ENCODE measurements at regions not wholly inside any gene's neighbourhood (a gene's known extent, or its start where the extent isn't known, plus 50 kb on each side); places are given as distances from the start of the nearest gene placed in this dataset.

DNA sequence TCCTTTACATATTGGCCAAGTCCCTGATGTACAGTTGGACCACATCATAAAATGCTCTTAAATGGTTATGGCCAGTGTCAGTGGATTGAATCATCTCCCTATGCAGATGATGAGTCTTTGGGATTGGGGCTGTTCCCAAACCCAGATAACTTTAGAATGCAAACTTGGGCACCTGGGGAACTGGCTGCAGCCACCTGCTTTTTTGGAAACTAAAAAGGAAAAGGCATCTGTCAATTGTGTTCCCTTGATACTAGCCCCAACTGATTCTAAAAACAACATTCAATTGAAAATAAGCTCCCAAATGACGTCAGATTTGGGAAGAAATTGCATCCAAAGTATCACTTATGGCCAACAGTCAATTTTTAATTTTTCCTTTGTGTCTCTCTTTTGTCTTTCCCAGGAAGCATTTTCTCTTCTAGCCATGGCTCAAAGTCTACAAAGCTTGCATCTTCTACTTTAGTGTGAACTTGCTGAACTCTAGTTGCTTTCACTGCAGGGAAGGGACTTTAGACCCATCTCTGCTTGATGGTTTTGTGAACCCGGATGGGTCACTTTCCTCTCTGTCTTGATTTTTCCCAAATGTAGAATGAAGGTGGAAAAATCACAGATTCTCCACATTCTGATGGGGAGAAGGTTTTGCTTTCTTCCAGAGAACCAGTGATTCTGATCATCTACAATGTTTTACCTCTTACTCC is 402.3 kb upstream of the USP24 start:
- TF ChIP-seq, protein P1, sequence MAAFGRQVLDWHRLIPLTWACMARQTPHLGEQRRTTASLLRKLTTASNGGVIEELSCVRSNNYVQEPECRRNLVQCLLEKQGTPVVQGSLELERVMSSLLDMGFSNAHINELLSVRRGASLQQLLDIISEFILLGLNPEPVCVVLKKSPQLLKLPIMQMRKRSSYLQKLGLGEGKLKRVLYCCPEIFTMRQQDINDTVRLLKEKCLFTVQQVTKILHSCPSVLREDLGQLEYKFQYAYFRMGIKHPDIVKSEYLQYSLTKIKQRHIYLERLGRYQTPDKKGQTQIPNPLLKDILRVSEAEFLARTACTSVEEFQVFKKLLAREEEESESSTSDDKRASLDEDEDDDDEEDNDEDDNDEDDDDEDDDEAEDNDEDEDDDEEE (CRISPR knock-in tag; IDR thresholded peaks at IDR 0.05), result no peak
- TF ChIP-seq SKI (IDR thresholded peaks at IDR 0.05; ENCODE audit: partially characterized antibody), result no peak
- TF ChIP-seq, protein P2, sequence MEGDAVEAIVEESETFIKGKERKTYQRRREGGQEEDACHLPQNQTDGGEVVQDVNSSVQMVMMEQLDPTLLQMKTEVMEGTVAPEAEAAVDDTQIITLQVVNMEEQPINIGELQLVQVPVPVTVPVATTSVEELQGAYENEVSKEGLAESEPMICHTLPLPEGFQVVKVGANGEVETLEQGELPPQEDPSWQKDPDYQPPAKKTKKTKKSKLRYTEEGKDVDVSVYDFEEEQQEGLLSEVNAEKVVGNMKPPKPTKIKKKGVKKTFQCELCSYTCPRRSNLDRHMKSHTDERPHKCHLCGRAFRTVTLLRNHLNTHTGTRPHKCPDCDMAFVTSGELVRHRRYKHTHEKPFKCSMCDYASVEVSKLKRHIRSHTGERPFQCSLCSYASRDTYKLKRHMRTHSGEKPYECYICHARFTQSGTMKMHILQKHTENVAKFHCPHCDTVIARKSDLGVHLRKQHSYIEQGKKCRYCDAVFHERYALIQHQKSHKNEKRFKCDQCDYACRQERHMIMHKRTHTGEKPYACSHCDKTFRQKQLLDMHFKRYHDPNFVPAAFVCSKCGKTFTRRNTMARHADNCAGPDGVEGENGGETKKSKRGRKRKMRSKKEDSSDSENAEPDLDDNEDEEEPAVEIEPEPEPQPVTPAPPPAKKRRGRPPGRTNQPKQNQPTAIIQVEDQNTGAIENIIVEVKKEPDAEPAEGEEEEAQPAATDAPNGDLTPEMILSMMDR (CRISPR knock-in tag; IDR thresholded peaks at IDR 0.05), result no peak
- no peak for TF ChIP-seq ZBTB8A (CRISPR knock-in tag; IDR thresholded peaks at IDR 0.05; ENCODE audit: borderline replicate concordance, low read depth)
- TF ChIP-seq, protein P3, sequence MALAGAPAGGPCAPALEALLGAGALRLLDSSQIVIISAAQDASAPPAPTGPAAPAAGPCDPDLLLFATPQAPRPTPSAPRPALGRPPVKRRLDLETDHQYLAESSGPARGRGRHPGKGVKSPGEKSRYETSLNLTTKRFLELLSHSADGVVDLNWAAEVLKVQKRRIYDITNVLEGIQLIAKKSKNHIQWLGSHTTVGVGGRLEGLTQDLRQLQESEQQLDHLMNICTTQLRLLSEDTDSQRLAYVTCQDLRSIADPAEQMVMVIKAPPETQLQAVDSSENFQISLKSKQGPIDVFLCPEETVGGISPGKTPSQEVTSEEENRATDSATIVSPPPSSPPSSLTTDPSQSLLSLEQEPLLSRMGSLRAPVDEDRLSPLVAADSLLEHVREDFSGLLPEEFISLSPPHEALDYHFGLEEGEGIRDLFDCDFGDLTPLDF (CRISPR knock-in tag; IDR thresholded peaks at IDR 0.05), result no peak
- TF ChIP-seq ETV6 (CRISPR knock-in tag; conservative IDR thresholded peaks at IDR 0.05), result no peak
- TF ChIP-seq DNMT1 (CRISPR knock-in tag; IDR thresholded peaks at IDR 0.05), result no peak
